ENCODE measurements at regions not wholly inside any gene's neighbourhood (a gene's known extent, or its start where the extent isn't known, plus 50 kb on each side); places are given as distances from the start of the nearest gene placed in this dataset.
A peak's percentile ranks its signal among the peaks of the same experiment; 100 is the strongest.

DNA sequence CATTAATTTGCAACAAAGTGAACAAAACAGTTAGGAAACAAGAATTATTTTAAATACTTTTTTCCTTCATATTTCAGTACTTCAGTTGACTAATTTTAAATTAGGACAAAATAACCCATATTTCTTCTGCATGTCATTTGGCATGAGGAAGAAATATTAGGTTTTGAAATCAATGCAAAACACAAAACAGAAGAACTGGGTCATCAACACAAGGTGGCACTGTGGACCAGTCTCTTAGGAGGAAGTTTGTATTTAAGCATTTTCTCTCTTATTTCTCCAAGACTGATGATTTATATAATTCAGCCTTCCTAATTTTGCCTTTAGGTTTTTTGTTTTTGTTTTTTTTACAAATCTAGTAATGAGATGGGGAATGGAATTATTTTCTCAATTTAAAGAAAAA lies 352.8 kb upstream of the KCNH7 start:
- TF ChIP-seq, protein P1, sequence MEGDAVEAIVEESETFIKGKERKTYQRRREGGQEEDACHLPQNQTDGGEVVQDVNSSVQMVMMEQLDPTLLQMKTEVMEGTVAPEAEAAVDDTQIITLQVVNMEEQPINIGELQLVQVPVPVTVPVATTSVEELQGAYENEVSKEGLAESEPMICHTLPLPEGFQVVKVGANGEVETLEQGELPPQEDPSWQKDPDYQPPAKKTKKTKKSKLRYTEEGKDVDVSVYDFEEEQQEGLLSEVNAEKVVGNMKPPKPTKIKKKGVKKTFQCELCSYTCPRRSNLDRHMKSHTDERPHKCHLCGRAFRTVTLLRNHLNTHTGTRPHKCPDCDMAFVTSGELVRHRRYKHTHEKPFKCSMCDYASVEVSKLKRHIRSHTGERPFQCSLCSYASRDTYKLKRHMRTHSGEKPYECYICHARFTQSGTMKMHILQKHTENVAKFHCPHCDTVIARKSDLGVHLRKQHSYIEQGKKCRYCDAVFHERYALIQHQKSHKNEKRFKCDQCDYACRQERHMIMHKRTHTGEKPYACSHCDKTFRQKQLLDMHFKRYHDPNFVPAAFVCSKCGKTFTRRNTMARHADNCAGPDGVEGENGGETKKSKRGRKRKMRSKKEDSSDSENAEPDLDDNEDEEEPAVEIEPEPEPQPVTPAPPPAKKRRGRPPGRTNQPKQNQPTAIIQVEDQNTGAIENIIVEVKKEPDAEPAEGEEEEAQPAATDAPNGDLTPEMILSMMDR (IDR thresholded peaks at IDR 0.05; ENCODE audit: low read length): peak; percentile 63
- no peak for TF ChIP-seq EZH2 (IDR thresholded peaks at IDR 0.05; ENCODE audit: borderline replicate concordance, low read length)

All from OCI-LY1 (cell line).